GM23248 (cell line): ENCODE measurements at regions not wholly inside any gene's neighbourhood (a gene's known extent, or its start where the extent isn't known, plus 50 kb on each side); places are given as distances from the start of the nearest gene placed in this dataset.

Experiments
- DNase-seq: peaks from one replicate; pipeline ENCODE4 v3.0.0-alpha.2; 2015
- H2AFZ ChIP-seq: fragments of 200-600 bp; sonication (generic); 2 replicates; pipeline ENCODE4 v1.6.1; 2016; ENCODE audit warnings: antibody characterized with exemption
- H3F3A ChIP-seq: fragments of 200-600 bp; sonication (generic); 2 replicates; pipeline ENCODE4 v1.6.1; 2016; ENCODE audit warnings: mild to moderate bottlenecking, antibody characterized with exemption, mixed run types; ENCODE audit not compliant: insufficient read depth
- H3K27ac ChIP-seq: fragments of 200-600 bp; sonication (generic); 2 replicates; pipeline ENCODE4 v1.5.1; 2016; ENCODE audit warnings: mild to moderate bottlenecking
- H3K27me3 ChIP-seq: fragments of 200-600 bp; sonication (generic); replicated peaks from 2 replicates; pipeline ENCODE4 v1.6.1; 2016; ENCODE audit warnings: mild to moderate bottlenecking; ENCODE audit not compliant: insufficient read depth
- H3K36me3 ChIP-seq: fragments of 200-600 bp; sonication (generic); 2 replicates; pipeline ENCODE4 v1.6.1; 2016; ENCODE audit warnings: low read depth, mild to moderate bottlenecking
- H3K4me1 ChIP-seq: fragments of 200-600 bp; sonication (generic); 2 replicates; pipeline ENCODE4 v1.6.1; 2016; ENCODE audit warnings: mild to moderate bottlenecking; ENCODE audit not compliant: insufficient read depth
- H3K4me2 ChIP-seq: fragments of 200-600 bp; sonication (generic); one replicate; pipeline ENCODE4 v1.6.1; 2016; ENCODE audit warnings: mild to moderate bottlenecking; ENCODE audit not compliant: unreplicated experiment
- H3K4me3 ChIP-seq: fragments of 200-600 bp; sonication (generic); 2 replicates; pipeline ENCODE4 v1.5.1; 2016; ENCODE audit warnings: mild to moderate bottlenecking
- H3K79me2 ChIP-seq: fragments of 200-600 bp; sonication (generic); 2 replicates; pipeline ENCODE4 v1.6.1; 2016; ENCODE audit warnings: mild to moderate bottlenecking; ENCODE audit not compliant: insufficient read depth
- H3K9ac ChIP-seq: fragments of 200-600 bp; sonication (generic); 2 replicates; pipeline ENCODE4 v1.6.1; 2016; ENCODE audit warnings: mild to moderate bottlenecking
- H3K9me2 ChIP-seq: fragments of 200-600 bp; sonication (generic); 2 replicates; pipeline ENCODE4 v1.6.1; 2016; ENCODE audit warnings: mixed run types, mild to moderate bottlenecking, moderate library complexity; ENCODE audit not compliant: insufficient read depth
- H3K9me3 ChIP-seq: fragments of 200-600 bp; sonication (generic); one replicate; pipeline ENCODE4 v1.6.1; 2017; ENCODE audit warnings: low read depth
- H4K20me1 ChIP-seq: fragments of 200-600 bp; sonication (generic); 2 replicates; pipeline ENCODE4 v1.6.0; 2016; ENCODE audit not compliant: insufficient read depth
- EZH2 ChIP-seq: fragments of 200-600 bp; sonication (generic); IDR thresholded peaks from 2 replicates; pipeline ENCODE4 v1.6.1; 2018; ENCODE audit warnings: antibody characterized with exemption, mild to moderate bottlenecking; ENCODE audit not compliant: insufficient read depth, poor library complexity, severe bottlenecking
- EZH2phosphoT487 ChIP-seq: fragments of 200-600 bp; sonication (generic); IDR thresholded peaks from 2 replicates; pipeline ENCODE4 v1.6.1; 2018; ENCODE audit warnings: antibody characterized with exemption, moderate library complexity, mild to moderate bottlenecking, low read depth; ENCODE audit not compliant: insufficient read depth
- WGBS, 2 experiments: methylation state at CpG; one replicate each; pipeline ENCODE4 v1.1.6; 2015 to 2017; ENCODE audit warnings: low lambda C conversion rate in 2 of 2, low coverage in 1 of 2; ENCODE audit errors: missing lambda C conversion rate in 2 of 2; 5-methylcytosine and 5-hydroxymethylcytosine counted together
- in situ Hi-C: fragments of 300-500 bp; cut with MboI; formaldehyde crosslinking; loops from 2 replicates; pipeline ENCODE4 v1.15.0; 2020

DNA sequence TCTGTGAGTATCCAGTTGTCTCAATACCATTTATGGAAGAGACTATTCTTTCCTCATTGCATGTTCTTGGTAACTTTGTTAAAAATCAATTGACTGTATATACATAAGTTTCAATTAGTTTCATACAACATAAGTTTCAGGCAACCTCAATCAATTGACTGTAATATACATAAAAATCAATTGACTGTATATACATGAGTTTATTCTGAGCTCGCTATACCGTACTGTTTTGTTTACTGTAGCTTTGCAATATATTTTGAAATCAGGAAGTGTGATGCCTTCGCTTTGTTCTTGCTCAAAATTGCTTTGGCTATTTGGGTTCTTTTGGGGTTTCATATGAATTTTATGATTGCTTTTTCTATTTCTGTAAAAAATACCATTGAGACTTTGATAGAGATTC, 392.0 kb downstream of the BTG1 start:
- Histone ChIP-seq H3K27ac (no peak overlapping the region), H3K4me1 (no peaks in the 10 kb centered on the region), H3K36me3 (no peaks in the 10 kb centered on the region), H3K79me2 (no peaks in the 10 kb centered on the region), H3K4me2 (no peak overlapping the region), H3K9ac (no peak overlapping the region), H3K9me3 (peaks cover 8% of the 10 kb centered on the region), H2AFZ (no peak overlapping the region), H3K9me2 (no peaks in the 10 kb centered on the region), H3K4me3 (no peak overlapping the region), H3K27me3 (no peaks in the 10 kb centered on the region), H3F3A (no peaks in the 10 kb centered on the region), H4K20me1 (no peaks in the 10 kb centered on the region)
- DNase-seq, result no peak
- TF ChIP-seq EZH2phosphoT487 (no peak), EZH2 (no peak)
- in situ Hi-C loops, result no loop called here
- WGBS, 2 experiments, result 95 to 97% methylated on average over 3 of the region's 3 CpGs

DNA sequence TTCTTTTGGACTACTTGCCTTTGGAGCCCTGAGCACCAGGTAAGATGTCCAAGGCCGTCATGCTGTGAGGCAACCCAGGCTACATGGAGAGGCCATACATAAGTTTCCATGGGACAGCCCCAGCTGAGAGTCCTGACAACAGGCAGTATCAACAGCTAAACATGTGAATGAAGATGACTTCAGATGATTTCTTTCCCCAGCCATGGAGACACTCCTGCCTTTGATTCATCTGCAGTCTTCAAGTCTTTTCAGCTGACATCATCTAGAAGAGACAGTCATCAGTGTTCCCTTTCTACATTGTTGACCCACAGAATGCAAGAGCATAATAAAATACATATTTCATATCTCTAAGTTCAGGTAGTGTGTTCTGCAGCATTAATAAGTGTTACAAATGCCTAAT, 398.7 kb downstream of the BTG1 start:
- no peaks in the 10 kb centered on the region for H3F3A ChIP-seq
- H3K4me3 ChIP-seq, result no peak overlapping the region
- no peaks in the 10 kb centered on the region for H3K4me1 ChIP-seq
- H3K36me3 ChIP-seq, result no peaks in the 10 kb centered on the region
- H3K9ac ChIP-seq, result no peak overlapping the region
- no peak overlapping the region for H2AFZ ChIP-seq
- in situ Hi-C loops, result no loop called here
- no peaks in the 10 kb centered on the region for H3K79me2 ChIP-seq
- no peaks in the 10 kb centered on the region for H3K9me3 ChIP-seq
- H3K27me3 ChIP-seq, result no peaks in the 10 kb centered on the region
- no peaks in the 10 kb centered on the region for H3K9me2 ChIP-seq
- H3K27ac ChIP-seq, result no peak overlapping the region
- TF ChIP-seq EZH2phosphoT487, result no peak
- TF ChIP-seq EZH2, result no peak
- DNase-seq, result peak; percentile 15
- 95 to 100% methylated on average over 1 of the region's 1 CpG for WGBS, 2 experiments
- H3K4me2 ChIP-seq, result no peak overlapping the region
- no peaks in the 10 kb centered on the region for H4K20me1 ChIP-seq

DNA sequence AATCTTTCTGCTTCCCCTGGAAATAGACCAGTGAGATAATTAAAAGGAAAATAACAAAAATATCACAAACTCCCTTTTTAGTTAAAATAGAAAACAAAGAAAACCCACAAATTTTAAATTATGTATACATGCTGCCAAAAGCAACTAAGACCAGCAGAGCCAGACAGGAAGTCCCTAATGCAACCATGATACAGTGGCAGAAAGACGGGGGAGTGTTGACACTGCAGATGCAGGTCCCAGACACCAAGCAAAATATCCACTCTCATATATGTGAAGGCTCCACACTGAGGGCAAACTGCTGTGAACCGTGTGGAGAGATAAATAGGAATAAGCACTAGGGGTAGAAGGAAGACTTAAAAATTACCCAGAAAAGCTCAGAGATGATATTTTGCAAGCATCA, 401.0 kb downstream of the BTG1 start:
- WGBS, 2 experiments, result 50 to 51% methylated on average over 2 of the region's 2 CpGs
- DNase-seq, result no peak
- no peaks in the 10 kb centered on the region for H3K27me3 ChIP-seq

DNA sequence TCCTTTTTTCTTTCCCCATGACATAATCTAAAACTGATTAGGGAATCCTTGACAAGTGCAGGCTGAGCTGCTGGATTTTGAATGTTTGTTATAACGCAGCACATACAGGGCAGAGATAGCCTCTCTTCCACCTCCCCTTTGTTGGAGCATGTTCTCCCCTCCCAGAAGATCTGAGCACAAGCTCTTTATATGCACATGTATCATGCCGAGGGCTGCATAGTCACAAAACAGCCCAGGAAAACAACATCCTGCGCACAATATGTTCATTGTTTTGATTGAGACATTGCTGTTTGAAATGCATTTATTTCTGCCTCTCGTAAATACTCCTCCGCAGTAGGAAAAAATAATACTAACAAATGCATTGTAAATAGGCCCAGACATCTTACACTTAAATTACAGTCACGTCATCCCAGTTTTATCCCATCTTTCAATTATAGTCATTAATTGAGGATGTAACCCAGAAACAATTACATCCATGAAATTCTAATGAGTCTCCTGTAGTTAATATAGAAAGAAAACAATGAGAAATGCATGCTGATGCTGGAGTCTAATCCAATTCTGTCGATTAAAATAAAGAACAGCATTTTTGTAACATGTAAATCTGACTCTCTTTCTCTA, 401.8 kb downstream of the BTG1 start:
- Histone ChIP-seq H3K27me3 (no peaks in the 10 kb centered on the region), H3F3A (no peaks in the 10 kb centered on the region), H3K27ac (no peak overlapping the region), H3K79me2 (no peaks in the 10 kb centered on the region), H4K20me1 (no peaks in the 10 kb centered on the region), H3K4me3 (no peak overlapping the region), H3K9ac (no peak overlapping the region), H3K9me2 (no peaks in the 10 kb centered on the region), H2AFZ (no peak overlapping the region), H3K4me1 (no peaks in the 10 kb centered on the region), H3K4me2 (no peak overlapping the region), H3K9me3 (no peaks in the 10 kb centered on the region), H3K36me3 (no peaks in the 10 kb centered on the region)
- no peak for TF ChIP-seq EZH2
- TF ChIP-seq EZH2phosphoT487, result no peak
- 68 to 72% methylated on average over 7 of the region's 7 CpGs for WGBS, 2 experiments
- in situ Hi-C loops, result no loop called here
- no peak for DNase-seq

More for the DNA sequence above, 401.0 kb downstream of the BTG1 start:
- H3K4me2 ChIP-seq, result no peak overlapping the region
- no peaks in the 10 kb centered on the region for H3K4me1 ChIP-seq
- no peaks in the 10 kb centered on the region for H3K9me2 ChIP-seq
- H3K27ac ChIP-seq, result no peak overlapping the region
- H3K4me3 ChIP-seq, result no peak overlapping the region
- H4K20me1 ChIP-seq, result no peaks in the 10 kb centered on the region
- H3K36me3 ChIP-seq, result no peaks in the 10 kb centered on the region
- no peaks in the 10 kb centered on the region for H3K9me3 ChIP-seq
- TF ChIP-seq EZH2phosphoT487 (no peak), EZH2 (no peak)
- H3K79me2 ChIP-seq, result no peaks in the 10 kb centered on the region
- in situ Hi-C loops, result no loop called here
- H2AFZ ChIP-seq, result no peak overlapping the region
- H3K9ac ChIP-seq, result no peak overlapping the region
- no peaks in the 10 kb centered on the region for H3F3A ChIP-seq

DNA sequence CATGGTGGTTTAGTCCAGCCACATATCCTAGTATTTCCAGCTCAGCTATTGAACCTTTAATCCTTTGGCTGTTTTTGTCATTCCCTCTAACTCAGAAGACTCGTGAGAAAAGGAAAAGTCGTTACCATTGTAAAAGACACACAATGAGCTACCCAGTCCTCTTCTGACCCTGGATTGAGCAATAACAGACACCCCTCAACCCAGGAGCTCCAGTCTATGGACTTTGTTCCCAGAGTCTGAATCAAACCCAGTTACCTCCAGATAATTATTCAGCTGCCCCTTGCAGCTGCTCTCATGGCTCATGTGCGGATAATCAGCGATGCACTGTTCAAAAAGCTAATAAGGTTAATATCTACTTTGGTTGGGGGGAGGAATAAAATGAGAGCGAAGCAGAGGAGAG, 402.4 kb downstream of the BTG1 start:
- Histone ChIP-seq H3K9ac (no peak overlapping the region), H3K9me2 (no peaks in the 10 kb centered on the region), H4K20me1 (no peaks in the 10 kb centered on the region), H3K4me2 (no peak overlapping the region), H3K79me2 (no peaks in the 10 kb centered on the region), H3K27ac (no peak overlapping the region), H2AFZ (no peak overlapping the region), H3F3A (no peaks in the 10 kb centered on the region), H3K9me3 (no peaks in the 10 kb centered on the region), H3K27me3 (no peaks in the 10 kb centered on the region), H3K4me1 (no peaks in the 10 kb centered on the region), H3K4me3 (no peak overlapping the region), H3K36me3 (no peaks in the 10 kb centered on the region)
- TF ChIP-seq EZH2phosphoT487, result no peak
- TF ChIP-seq EZH2, result no peak
- DNase-seq, result no peak
- in situ Hi-C loops, result no loop called here
- WGBS, 2 experiments, result 92% methylated on average over 5 of the region's 5 CpGs
